ENCODE measurements at regions not wholly inside any gene's neighbourhood (a gene's known extent, or its start where the extent isn't known, plus 50 kb on each side); places are given as distances from the start of the nearest gene placed in this dataset.

GRCh38 chr3:181383201-181383600, 328.5 kb upstream of the SOX2 start:
- TF ChIP-seq POLR2AphosphoS5 (IDR thresholded peaks at IDR 0.05), result no peak
- no peak for TF ChIP-seq CTCF (IDR thresholded peaks at IDR 0.05)
- TF ChIP-seq POLR2A (IDR thresholded peaks at IDR 0.05), result no peak
- Histone ChIP-seq H3K27ac (no peak overlapping the region), H3K4me1 (no peaks in the 10 kb centered on the region), H3K9me3 (peaks cover 0 to 7% of the 10 kb centered on the region in 2 donors), H3K36me3 (no peaks in the 10 kb centered on the region), H3K27me3 (no peaks in the 10 kb centered on the region), H3K4me3 (no peak overlapping the region)
- intact Hi-C loops (cut with DNase I; ENCODE audit: low total_unique reads), result no loop called here
- no peak for DNase-seq (ENCODE audit: low spot score in 2 of 2)

GRCh38 chr3:181382656-181383055, 329.1 kb upstream of the SOX2 start:
- DNase-seq (ENCODE audit: low spot score in 2 of 2), result no peak
- Histone ChIP-seq H3K4me1 (no peaks in the 10 kb centered on the region), H3K27ac (no peak overlapping the region), H3K36me3 (no peaks in the 10 kb centered on the region), H3K9me3 (peaks cover 0 to 3% of the 10 kb centered on the region in 2 donors), H3K4me3 (no peak overlapping the region), H3K27me3 (no peaks in the 10 kb centered on the region)
- no peak for TF ChIP-seq POLR2AphosphoS5 (IDR thresholded peaks at IDR 0.05)
- TF ChIP-seq POLR2A (IDR thresholded peaks at IDR 0.05), result no peak
- no peak for TF ChIP-seq CTCF (IDR thresholded peaks at IDR 0.05)
- intact Hi-C loops (cut with DNase I; ENCODE audit: low total_unique reads), result no loop called here

GRCh38 chr3:181379278-181379677, 332.4 kb upstream of the SOX2 start:
- intact Hi-C loops (cut with DNase I; ENCODE audit: low total_unique reads), result no loop called here
- Histone ChIP-seq H3K27ac (no peak overlapping the region), H3K27me3 (no peaks in the 10 kb centered on the region), H3K9me3 (no peaks in the 10 kb centered on the region), H3K4me1 (no peaks in the 10 kb centered on the region), H3K4me3 (no peak overlapping the region), H3K36me3 (no peaks in the 10 kb centered on the region)
- TF ChIP-seq CTCF (IDR thresholded peaks at IDR 0.05), result no peak
- TF ChIP-seq POLR2AphosphoS5 (IDR thresholded peaks at IDR 0.05), result no peak
- no peak for TF ChIP-seq POLR2A (IDR thresholded peaks at IDR 0.05)
- no peak for DNase-seq (ENCODE audit: low spot score in 2 of 2)

GRCh38 chr3:181369637-181370036, 342.1 kb upstream of the SOX2 start:
- Histone ChIP-seq H3K4me3 (no peak overlapping the region), H3K36me3 (no peaks in the 10 kb centered on the region), H3K27ac (no peak overlapping the region), H3K27me3 (no peaks in the 10 kb centered on the region), H3K4me1 (no peaks in the 10 kb centered on the region), H3K9me3 (no peaks in the 10 kb centered on the region)
- TF ChIP-seq POLR2AphosphoS5 (IDR thresholded peaks at IDR 0.05), result no peak
- TF ChIP-seq POLR2A (IDR thresholded peaks at IDR 0.05), result no peak
- TF ChIP-seq CTCF (IDR thresholded peaks at IDR 0.05), result no peak
- intact Hi-C loops (cut with DNase I; ENCODE audit: low total_unique reads), result no loop called here
- DNase-seq (ENCODE audit: low spot score in 2 of 2), result no peak

- intact Hi-C loops (cut with DNase I; ENCODE audit: low total_unique reads), result no loop called here
- H3K27ac ChIP-seq, result no peak overlapping the region
- no peaks in the 10 kb centered on the region for H3K4me1 ChIP-seq
Measured at GRCh38 chr3:181363231-181363630, 348.5 kb upstream of the SOX2 start.

More at GRCh38 chr3:181363231-181363630, 348.5 kb upstream of the SOX2 start:
- Histone ChIP-seq H3K36me3 (no peaks in the 10 kb centered on the region), H3K4me3 (no peak overlapping the region), H3K9me3 (no peaks in the 10 kb centered on the region), H3K27me3 (no peaks in the 10 kb centered on the region)
- DNase-seq (ENCODE audit: low spot score in 2 of 2), result no peak
- TF ChIP-seq POLR2A (IDR thresholded peaks at IDR 0.05) (no peak), POLR2AphosphoS5 (IDR thresholded peaks at IDR 0.05) (no peak), CTCF (IDR thresholded peaks at IDR 0.05) (no peak)
